H1 (cell line): ENCODE measurements at regions not wholly inside any gene's neighbourhood (a gene's known extent, or its start where the extent isn't known, plus 50 kb on each side); places are given as distances from the start of the nearest gene placed in this dataset.

Source experiments
- MAX ChIP-seq: IDR thresholded peaks from 2 replicates; pipeline ENCODE4 v1.6.1; 2012; ENCODE audit warnings: inconsistent platforms
- NANOG ChIP-seq: IDR thresholded peaks from 2 replicates; pipeline ENCODE4 v1.6.1; 2011; ENCODE audit warnings: low read length, low read depth, mild to moderate bottlenecking, inconsistent platforms; ENCODE audit not compliant: insufficient read depth, poor library complexity, severe bottlenecking
- POLR2AphosphoS5 ChIP-seq: IDR thresholded peaks from 2 replicates; pipeline ENCODE4 v1.6.1; 2011; ENCODE audit warnings: low read depth, low read length
- RAD21 ChIP-seq, 2 experiments: IDR thresholded peaks in 1 of 2; conservative IDR thresholded peaks in 1 of 2; 2 replicates each; pipeline ENCODE4 v1.6.1; 2011; ENCODE audit warnings: low read depth in 2 of 2, low read length in 2 of 2, improper control_type of control experiment in 1 of 2, inconsistent platforms in 1 of 2, mild to moderate bottlenecking in 1 of 2, moderate library complexity in 1 of 2
- TF ChIP-seq, protein P1 (sequence below): IDR thresholded peaks from 2 replicates; pipeline ENCODE4 v1.6.1; 2011; ENCODE audit warnings: low read length, improper control_type of control experiment

DNA sequence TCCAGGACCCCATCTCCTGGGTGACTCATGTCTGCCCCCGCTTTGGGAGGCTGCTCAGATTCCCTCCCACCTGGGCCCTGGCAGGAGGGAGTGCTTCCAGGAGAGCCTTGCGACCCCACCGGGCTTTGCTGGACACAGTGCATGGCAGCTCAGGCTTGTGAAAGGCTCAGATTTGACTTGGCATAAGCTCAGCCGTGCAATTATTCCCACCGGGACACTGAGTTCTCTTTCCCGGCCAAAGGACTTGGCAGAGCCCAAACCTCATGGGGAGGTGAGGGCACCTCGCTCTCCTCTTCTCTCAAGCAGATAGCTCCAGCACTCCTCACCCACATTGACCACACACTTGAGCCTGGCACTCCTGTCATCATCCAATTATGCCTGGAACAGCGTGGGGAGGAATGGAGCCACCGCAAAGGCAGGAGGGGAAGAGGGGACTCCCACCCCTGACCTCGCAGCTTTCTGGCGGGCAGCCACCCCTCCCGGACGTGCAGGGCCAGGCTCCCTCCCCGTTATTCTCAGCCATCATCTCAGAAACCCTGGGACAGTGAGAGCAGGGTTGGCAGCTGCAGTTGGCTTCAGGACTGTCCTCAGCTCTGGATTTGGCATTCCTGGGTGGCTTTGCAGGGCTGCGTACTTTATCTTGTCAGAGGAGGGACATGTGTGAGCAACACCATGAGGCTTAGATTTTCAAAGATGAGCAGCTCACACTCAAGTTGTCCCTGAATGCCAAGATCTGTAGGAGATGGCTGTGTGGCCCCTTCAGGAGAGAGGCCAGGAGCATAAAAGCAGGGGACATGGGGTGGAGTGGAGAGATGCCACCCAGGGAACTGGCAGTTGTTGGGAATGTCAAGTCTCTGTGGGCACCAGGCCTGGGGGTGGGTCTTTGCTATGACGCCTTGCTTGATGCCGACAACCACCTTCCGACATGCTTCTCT, 306.2 kb downstream of the TEX29 start:
- TF ChIP-seq, protein P1, sequence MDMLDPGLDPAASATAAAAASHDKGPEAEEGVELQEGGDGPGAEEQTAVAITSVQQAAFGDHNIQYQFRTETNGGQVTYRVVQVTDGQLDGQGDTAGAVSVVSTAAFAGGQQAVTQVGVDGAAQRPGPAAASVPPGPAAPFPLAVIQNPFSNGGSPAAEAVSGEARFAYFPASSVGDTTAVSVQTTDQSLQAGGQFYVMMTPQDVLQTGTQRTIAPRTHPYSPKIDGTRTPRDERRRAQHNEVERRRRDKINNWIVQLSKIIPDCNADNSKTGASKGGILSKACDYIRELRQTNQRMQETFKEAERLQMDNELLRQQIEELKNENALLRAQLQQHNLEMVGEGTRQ: no peak
- TF ChIP-seq POLR2AphosphoS5 (no peak), NANOG (no peak), RAD21 (IDR thresholded peaks at IDR 0.05 in 1 of 2, conservative IDR thresholded peaks at IDR 0.05 in 1 of 2; ENCODE audit: low read depth in 2 of 2, low read length in 2 of 2) (no peak), MAX (no peak)
